HG03045 (cell line): ENCODE measurements at regions not wholly inside any gene's neighbourhood (a gene's known extent, or its start where the extent isn't known, plus 50 kb on each side); places are given as distances from the start of the nearest gene placed in this dataset.
"Not testable (repeated sequence)": the region's sequence is repeated elsewhere in the genome, so short reads cannot be mapped to it uniquely, and the experiment has no call there.

Source experiments
- ATAC-seq: cut with Tn5 transposase; IDR thresholded peaks from one replicate; pipeline ENCODE4 v1.9.1; 2021; ENCODE audit warnings: mild to moderate bottlenecking, moderate library complexity; ENCODE audit not compliant: unreplicated experiment

DNA sequence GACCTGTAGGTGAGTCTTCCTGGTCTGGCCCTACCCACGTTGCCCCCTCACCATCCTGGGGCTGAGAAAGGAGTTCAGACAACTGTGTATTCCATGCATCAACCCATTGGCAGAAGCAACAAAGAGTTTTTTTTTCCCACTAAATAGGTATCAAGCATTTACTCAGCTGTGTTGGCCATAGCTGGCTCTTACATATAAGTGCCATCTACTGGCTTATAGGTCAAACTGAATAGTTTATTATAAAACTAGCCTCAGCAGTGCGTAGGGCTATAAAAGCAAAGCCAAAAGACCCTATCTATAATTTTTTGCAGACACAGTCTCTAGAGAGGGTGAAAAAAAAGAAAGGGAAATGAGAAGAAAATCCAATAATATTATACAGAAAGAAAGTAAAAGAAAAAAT, 765.2 kb upstream of the MGAT4C start:
- ATAC-seq: no peak

DNA sequence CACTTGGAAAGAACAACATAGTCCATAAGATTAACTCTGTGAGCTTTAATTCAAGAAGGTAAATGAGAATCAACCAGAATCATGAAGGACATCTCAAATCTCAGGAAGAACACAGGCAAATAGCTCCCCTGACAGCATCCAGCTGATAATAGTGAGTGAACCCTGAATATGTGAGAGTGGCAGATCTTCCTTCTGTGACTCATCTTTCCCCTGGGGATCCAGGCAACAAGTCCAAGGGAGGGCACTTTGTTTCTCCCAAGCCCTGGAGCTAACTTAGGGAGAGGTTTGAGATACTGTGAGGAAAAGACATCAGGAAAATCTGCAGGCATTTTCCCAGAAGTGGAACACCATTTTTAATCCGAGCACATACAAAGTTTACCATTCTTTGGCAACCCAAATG, 763.9 kb upstream of the MGAT4C start:
- no peak for ATAC-seq

DNA sequence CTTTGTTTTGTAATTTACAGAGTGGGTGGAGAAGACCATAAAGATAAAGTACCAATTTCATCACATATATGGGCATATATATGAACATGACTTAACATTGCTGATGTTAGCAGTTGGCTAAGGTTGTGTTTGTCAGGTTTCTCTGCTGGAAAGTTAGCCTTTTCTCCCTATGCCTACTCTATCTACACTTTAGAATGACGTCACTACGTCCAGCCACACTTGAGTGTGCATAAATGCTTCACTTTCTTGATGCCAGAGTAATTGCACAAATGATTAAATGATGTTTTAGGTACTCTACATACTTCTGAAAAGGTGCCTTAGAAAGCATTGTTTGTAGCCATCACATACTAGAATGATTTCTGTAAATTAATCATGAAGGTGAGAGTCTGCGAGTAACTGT, 759.2 kb upstream of the MGAT4C start:
- ATAC-seq: no peak

DNA sequence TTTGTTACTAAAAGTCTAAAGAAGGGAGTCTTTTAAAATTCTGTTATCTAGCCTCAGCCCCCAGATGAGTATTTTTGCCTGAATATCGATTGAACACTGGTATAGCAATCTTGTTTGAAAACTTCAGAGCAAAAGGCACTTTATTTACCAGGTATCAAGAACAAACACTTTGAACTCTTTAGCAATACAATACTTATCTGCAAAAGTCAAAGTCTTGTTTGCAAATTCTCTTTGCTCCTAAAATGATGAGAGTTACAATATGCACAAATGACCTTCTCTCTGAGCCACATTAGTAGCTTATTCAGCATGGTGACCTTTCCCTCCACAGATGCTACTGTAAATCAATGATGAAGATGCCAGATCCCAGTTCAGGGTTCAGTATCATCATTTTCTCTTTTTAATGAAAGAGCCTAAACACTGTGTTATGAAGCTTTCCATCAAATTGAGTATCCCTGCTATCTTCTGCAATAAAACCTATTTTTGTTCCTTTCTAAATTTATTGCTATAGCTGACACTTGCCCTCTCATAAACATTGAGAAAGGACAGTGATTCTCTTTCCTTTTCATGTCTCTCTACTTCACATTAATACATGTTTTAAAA, 752.7 kb upstream of the MGAT4C start:
- no peak for ATAC-seq

DNA sequence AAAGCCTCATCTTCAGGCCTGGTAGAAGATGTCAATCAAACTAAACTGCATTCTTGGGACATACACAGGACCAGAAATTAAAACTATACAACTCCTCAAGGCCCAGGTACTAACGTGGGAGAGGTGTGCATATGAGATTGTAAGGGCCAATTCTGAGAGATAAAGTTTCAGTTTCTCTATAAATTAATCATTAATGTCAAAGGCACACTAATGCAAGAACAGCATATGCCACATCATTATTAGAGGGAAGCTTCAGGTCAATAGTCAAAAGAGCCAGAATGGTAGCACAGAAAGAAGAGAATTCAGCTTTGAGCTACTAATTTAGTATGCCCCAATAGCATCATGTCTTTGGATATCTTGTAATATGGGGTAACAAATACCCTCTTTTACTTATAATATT, 744.9 kb upstream of the MGAT4C start:
- ATAC-seq: no peak

DNA sequence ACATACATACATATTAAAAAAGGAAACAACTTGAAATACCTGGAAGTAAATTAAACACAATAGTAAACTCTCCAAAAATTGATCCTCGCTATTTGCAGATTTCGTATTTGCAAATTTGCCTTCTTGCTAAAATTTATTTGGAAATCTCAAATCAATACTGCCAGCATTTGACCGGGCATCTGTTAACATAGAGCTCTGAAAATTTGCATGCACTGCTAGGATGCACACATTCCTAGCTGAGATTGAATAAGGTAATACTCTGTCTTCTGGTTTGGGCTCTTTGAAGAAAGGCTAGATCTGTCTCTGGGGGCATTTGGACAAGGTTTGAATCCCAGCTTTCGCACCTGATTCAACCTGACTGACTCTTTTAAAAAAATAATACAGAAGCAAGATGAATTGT, 729.1 kb upstream of the MGAT4C start:
- ATAC-seq: no peak

DNA sequence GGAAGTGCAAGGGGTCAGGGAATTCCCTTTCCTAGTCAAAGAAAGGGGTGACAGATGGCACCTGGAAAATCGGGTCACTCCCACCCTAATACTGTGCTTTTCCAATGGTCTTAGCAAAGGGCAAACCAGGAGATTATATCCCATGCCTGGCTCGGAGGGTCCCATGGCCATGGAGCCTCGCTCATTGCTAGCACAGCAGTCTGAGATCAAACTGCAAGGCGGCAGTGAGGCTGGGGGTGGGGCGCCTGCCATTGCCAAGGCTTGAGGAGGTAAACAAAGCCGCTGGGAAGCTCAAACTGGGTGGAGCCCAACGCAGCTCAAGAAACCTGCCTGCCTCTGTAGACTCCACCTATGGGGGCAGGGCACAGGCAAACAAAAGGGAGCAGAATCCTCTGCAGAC, 714.4 kb upstream of the MGAT4C start:
- not testable (repeated sequence) for ATAC-seq

DNA sequence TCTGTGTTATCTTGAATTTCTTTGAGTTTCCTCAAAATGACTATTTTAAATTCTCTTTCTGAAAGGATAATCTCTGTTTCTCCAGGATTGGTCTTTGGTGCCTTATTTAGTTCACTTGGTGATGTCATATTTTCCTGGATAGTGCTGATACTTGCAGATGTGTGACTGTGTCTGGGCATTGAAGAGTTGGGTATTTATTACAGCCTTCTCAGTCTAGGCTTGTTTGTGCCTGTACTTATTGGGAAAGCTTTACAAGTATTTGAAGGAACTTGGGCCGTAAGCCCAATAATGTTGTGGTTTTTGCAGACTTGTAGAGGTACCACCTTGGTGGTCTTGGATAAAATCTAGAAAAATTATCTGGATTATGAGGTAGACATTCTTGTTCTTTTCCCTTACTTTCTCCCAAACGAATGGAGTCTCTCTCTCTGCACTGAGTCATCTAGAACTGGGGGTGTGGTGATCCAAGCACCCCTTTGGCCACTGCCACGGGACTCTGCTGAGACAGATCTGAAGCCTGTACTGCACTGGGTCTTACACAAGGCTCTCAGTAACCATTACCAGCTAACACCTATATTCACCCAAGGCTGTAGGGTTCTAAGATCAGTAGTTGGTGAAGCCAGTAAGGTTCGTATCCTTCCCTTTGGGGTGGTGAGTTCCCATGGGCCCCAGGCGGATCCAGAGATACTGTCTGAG, 703.7 kb upstream of the MGAT4C start:
- ATAC-seq: no peak

DNA sequence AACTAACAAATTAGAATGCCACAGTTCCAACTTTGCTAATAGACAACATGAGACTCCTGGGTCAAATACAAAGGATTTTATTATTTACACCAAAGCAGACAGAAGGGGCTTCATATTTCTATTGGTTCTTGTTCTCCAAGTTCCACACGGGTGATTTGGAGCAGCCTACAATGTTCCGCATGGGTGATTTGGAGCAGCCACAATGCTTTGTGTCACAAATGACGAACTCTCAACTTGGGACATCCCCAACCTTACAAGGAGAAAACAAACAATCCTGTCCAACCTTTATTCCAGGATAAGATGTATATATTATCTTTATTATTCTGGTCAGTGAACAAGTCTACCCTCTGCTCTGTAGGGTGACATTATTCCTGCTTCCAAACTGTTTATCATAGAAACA, 694.3 kb upstream of the MGAT4C start:
- ATAC-seq: no peak

DNA sequence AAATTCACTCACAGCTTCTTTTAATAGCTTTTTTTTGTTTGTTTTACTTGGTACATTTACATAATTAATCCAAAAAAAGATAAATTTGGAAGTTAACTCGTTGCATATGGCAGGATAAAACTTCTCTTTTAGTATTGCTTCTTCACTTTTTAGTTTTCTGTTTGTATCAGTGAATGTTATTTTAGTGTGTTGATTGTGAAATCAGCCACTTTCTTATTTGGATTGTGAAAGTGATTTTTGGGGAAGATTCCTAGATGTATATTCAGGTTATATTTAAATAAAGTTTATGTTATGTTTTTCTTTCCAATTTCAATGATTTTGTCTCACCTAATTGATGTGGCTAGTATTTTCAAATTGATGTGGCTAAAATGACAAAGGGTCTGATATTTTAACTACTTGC, 693.9 kb upstream of the MGAT4C start:
- ATAC-seq: no peak

DNA sequence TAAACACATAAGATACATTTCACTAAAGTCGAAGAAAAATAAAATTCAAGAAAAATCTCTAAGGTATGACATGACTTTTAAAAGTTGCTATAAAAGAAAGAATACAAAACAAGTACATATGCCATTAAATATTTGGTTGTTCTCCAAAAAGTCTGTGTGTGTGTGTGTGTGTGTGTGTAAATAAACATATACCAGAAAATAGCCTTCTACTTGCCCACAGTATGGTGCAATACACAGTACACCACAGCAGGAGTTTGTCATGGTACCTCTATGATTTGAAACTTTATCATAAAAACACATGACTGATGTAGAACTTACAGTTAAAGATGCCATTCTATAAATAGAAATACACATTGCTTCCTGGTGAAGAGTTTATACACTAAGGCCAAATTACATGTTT, 692.7 kb upstream of the MGAT4C start:
- ATAC-seq: no peak

DNA sequence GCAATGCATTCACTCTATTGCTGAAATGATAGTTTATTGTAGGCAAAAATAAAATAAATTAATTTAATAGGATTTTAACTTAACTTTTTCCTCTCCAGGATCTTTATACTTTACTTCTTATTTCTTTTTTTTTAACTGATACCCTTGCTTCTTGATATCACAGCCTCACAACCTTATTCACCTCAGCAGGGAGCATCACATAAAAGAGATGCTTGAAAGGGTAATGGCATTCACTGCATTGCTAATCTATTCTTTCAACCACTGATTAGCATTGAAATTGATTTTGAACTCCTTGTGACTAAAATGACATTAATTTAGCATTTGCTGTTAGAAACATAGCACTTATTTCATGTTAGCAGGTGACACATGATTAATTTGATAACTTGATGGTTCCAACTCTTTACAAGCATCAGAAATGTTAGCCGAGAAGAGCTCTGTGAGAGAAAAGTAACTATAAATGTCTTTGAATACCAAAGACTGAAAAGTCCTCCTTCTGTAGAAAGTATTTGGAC, 689.5 kb upstream of the MGAT4C start:
- no peak for ATAC-seq

DNA sequence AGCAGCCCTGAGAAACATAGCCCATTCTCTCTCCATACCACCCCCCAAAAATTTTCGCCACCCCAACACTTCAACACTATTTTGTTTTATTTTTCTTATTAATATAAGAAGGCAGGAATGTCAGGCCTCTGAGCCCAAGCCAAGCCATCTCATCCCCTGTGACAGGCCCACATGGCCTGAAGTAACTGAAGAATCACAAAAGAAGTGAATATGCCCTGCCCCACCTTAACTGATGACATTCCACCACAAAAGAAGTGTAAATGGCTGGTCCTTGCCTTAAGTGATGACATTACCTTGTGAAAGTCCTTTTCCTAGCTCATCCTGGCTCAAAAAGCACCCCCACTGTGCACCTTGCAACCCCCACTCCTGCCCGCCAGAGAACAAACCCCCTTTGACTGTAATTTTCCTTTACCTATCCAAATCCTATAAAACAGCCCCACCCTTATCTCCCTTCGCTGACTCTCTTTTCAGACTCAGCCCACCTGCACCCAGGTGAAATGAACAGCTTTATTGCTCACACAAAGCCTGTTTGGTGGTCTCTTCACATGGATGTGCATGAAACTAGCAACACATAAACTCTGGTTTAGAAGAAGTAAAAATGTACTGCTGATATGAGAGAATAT, 688.1 kb upstream of the MGAT4C start:
- ATAC-seq: not testable (repeated sequence)

DNA sequence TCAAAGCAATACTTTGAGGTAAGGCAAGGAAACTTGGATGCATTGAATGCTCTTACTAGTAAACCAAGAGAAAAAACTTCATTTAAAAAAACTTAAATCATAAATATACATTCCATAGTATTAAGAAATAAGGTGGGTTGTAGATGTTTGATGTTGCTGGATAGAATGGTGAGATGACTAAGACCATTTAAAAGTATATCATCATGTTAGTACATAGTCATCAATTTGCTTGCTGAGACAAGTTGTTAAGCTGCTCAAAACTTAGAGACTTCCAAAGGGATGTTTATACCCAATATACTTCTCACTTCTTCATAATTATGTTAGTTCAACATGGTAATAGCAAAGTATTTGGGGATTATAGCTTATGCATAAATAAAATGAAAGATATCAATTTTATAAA, 675.5 kb upstream of the MGAT4C start:
- ATAC-seq: no peak

DNA sequence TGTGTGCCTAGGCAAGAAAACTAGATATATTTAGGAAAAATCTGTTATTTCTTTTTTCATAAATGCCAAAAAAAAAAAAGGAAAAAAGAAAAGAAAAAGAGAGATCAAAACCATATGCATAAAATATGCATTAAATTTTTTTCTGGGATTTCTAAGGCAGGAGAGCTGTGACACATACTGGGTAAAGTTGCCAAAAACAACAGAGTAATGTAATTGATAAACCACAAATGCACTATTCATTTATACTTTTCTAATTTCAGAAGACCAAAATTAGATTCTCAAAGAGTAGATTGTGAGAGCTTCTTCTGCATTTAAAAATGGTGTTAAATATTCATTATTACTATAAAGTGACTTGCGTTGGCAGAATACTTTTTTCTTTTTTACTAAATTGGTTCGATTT, 673.8 kb upstream of the MGAT4C start:
- ATAC-seq: no peak

DNA sequence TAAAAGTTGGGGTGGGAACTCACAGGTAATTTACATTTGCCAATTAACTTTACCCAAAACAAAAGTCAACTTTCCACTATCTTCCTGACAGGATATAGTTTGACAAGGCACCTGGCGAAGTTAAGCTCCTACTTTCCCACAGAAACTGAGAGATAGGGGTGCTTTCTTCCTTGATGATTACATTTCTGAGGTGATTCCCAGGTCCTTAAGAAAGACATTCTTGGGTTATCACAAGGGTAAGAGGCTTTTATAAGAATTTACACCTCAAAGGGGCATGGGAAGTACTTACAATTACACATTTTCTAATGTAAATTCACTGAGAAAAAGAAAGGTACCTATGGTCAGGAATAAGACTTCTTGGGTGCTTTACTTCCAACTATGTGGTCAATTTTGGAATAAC, 660.9 kb upstream of the MGAT4C start:
- ATAC-seq: no peak

DNA sequence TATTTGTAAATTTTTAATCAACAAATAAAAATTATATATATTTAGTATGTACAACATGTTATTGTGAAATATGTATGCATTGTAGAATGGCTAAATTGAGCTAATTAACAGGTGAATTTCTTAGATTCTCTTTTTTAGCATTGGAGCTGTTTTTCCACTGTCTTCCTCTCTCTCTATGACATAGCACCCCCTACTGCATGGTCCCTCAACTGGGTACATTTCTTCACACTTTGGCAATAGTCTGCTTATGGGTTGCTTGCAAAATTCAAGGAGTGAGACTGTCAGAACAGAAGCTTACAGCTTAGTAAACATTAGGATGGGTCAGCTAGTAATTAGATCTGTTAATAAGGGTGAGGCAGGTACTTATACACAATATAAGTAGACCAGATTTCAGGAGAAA, 658.5 kb upstream of the MGAT4C start:
- ATAC-seq: no peak

DNA sequence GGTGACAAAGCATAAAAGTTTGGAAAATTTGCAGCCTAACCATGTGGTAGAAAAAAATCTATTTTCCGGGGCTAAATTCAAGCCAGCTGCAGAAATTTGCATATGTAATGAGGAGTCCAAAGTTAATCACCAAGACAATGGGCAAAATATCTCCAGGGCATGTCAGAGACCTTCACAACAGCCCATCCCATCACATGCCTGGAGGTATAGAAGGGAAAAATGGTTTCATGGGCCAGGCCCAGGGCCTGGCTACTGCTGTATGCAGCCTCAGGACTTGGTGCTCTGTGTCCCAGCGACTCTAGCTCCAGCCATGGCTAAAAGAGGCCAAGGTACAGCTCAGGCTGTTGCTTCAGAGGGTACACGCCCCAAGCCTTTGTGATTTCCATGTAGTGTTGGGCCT, 655.8 kb upstream of the MGAT4C start:
- no peak for ATAC-seq

DNA sequence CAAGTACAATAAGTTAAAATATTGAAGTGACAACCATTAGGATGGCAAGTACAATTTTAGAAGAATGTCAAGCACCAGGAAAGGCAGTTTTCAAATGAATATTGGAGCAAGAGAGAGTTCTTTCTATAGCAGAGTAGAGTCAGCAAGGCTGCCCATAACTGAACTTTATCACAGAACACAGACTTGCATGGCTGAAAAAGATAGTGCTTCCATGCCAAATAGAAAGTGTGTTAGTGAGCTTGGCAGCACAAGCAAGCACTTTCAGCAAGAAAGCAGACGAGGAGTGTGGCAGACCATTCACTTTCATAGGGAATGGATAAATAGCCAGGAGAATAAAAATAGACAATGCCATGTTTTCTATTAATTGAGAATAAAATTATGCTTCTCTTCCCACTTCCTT, 647.0 kb upstream of the MGAT4C start:
- ATAC-seq: no peak

DNA sequence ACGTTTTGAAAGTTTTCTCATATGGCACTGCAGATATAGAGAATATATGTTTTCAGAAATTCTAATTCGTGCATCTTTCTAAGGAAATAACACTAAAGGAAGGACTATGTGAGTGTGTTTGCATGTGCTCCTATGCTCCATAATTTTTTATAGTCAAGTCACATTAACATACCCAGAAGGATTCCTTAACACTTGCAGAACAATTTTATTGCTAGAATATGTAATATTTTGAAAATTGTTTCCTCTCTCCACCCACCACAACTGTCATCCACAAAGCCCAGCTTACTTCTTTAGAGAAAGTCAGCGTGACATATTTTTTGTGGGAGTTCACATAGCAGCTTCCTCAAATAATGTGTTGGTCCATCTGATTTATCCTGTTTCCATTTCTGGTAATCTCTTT, 604.6 kb upstream of the MGAT4C start:
- no peak for ATAC-seq

DNA sequence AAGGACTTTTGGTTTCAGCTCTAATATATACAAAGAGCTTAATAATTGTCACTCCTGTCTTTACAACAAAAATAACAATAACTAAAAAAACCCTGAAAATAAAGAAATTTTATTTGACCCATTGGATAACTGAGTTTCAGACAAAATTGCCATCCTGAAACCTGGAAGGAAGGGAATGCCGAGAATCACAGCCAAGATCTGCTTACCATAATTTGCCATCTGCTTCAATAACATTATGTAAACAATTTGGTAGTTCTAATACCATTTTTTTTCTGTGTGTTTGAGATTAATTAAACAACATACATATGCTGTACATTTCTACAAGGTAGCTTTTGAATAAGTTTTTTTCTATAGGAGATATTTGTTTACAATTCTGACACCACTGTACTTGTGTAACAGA, 596.3 kb upstream of the MGAT4C start:
- ATAC-seq: no peak

DNA sequence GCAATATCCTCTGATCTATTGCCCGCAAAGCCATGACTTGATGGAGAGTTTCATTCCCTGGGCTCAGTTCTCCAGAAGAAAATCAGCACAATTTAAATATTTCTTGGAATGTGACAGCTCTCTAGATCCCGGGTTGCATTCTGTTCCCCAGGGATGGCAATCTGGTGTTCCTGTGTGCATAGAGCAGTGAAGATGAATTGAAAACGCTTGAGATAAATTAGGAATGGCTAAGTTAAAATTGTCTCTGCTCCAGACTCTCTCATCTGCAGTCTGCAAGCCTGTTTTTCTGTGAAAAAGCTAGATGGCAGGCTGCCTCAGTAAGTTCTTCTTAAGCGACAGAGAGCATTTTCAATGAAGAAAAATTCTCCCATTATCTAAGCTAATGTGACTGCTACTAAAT, 582.5 kb upstream of the MGAT4C start:
- ATAC-seq: no peak
